Astrocyte (in vitro differentiated cells and primary cell): ENCODE measurements at regions not wholly inside any gene's neighbourhood (a gene's known extent, or its start where the extent isn't known, plus 50 kb on each side); places are given as distances from the start of the nearest gene placed in this dataset.

Source experiments
- EZH2 ChIP-seq: IDR thresholded peaks from 2 replicates; pipeline ENCODE4 v1.6.1; 2012; ENCODE audit warnings: mild to moderate bottlenecking, low read length, inconsistent platforms; ENCODE audit not compliant: insufficient read depth
- TF ChIP-seq, protein P1 (sequence below): IDR thresholded peaks from 2 replicates; pipeline ENCODE4 v1.5.1; 2011; ENCODE audit warnings: low read depth, mild to moderate bottlenecking, inconsistent platforms, low read length, moderate library complexity; ENCODE audit not compliant: insufficient read depth

DNA sequence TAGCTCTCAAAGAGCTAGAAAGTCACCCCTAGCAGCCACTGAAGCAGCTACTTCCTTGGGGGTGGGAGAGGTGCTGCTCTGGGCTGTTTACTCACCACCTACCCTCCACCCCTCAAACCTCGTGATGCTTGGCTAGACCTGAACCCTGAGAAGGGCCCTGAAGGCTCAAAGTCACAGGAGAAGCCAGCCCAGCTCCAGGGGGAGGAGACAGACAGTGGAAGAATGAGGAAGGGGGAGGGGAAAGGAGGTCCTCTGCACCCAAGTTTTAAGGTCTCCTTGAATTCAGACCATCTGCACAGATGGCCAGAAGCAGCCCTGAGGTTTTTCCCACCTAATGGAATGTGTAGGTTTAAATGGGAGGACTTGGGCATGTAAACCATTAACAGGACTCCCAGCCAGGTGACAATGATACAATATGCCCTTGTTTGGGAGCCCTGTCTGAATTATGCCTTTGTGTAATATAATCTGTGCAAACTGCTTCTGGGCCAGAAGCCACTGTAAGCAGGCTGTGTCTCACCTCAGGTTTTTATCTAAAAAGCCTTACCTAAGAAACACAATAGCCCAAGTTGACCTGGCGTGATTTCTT, 180.5 kb downstream of the PIK3R1 start:
- TF ChIP-seq, protein P1, sequence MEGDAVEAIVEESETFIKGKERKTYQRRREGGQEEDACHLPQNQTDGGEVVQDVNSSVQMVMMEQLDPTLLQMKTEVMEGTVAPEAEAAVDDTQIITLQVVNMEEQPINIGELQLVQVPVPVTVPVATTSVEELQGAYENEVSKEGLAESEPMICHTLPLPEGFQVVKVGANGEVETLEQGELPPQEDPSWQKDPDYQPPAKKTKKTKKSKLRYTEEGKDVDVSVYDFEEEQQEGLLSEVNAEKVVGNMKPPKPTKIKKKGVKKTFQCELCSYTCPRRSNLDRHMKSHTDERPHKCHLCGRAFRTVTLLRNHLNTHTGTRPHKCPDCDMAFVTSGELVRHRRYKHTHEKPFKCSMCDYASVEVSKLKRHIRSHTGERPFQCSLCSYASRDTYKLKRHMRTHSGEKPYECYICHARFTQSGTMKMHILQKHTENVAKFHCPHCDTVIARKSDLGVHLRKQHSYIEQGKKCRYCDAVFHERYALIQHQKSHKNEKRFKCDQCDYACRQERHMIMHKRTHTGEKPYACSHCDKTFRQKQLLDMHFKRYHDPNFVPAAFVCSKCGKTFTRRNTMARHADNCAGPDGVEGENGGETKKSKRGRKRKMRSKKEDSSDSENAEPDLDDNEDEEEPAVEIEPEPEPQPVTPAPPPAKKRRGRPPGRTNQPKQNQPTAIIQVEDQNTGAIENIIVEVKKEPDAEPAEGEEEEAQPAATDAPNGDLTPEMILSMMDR: no peak
- TF ChIP-seq EZH2: no peak
